HCT116 (cell line): ENCODE measurements at regions not wholly inside any gene's neighbourhood (a gene's known extent, or its start where the extent isn't known, plus 50 kb on each side); places are given as distances from the start of the nearest gene placed in this dataset.

Source experiments
- EZH2phosphoT487 ChIP-seq: fragments of 200-600 bp; IDR thresholded peaks from 2 replicates; pipeline ENCODE4 v1.6.1; 2018; ENCODE audit warnings: antibody characterized with exemption, borderline replicate concordance
- MAX ChIP-seq: IDR thresholded peaks from 2 replicates; pipeline ENCODE4 v1.6.1; 2012
- RAD21 ChIP-seq: IDR thresholded peaks from 2 replicates; pipeline ENCODE4 v1.6.1; 2012; ENCODE audit warnings: low read depth, mild to moderate bottlenecking
- SIN3A ChIP-seq: IDR thresholded peaks from 2 replicates; pipeline ENCODE4 v1.6.1; 2012; ENCODE audit warnings: low read depth
- SRF ChIP-seq: IDR thresholded peaks from 2 replicates; pipeline ENCODE4 v1.6.1; 2012; ENCODE audit warnings: low read depth

- TF ChIP-seq SIN3A (no peak), MAX (no peak), SRF (no peak), EZH2phosphoT487 (no peak), RAD21 (no peak)
These were observed 555.8 kb upstream of the SALL3 start for GRCh38 chr18:78423811-78424210.
